ENCODE measurements at regions not wholly inside any gene's neighbourhood (a gene's known extent, or its start where the extent isn't known, plus 50 kb on each side); places are given as distances from the start of the nearest gene placed in this dataset. TPM values are rescaled to one million over a fixed set of nuclear protein-coding genes. Genes with fewer than 3 reads are reported as not detected.
"Not testable (repeated sequence)": the region's sequence is repeated elsewhere in the genome, so short reads cannot be mapped to it uniquely, and the experiment has no call there.

DNA sequence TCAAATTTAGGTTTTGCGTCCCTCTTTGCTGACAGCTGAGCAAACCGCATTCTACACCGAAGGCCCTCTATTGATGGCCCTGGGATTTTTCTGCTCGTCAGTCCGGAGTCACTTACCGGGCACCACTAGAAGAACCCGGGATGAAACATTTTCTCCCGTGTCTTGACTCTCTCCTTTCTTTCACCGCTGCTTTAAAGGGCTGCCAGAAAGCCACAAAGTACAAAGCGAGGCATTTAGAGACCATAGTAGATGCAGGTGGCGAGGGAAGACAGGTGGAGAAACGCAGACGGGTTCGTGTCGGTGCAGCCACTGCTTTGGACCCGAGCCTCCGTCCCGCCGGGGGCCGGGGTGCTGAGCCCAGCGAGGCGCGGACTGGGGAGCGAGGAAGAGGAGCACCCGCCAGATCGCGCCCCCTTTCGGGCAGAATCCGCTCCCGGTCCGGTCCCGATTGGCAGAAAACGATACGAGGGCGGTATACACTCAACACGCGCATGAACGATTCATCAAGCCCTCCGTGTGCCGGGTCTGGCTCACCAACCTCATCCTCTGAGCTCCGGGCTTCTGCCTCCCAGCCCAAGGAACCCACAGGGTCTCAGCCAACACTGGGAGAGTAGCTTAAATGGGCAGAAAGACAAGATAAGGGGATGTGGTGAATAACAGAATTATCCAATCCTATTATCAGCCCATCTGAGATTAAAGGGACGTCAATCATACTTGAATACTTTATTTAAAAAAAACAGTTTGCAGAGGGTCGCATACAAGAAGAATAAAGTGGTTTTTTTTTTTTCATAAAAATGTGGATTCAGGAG is 84.9 kb downstream of the TRIM27 start:
- peak; percentile 75 for DNase-seq (ENCODE audit: low read depth)
- H3K4me3 ChIP-seq (ENCODE audit: low read depth, low read length): peak overlapping the region; percentile 81
- TF ChIP-seq, protein P1, sequence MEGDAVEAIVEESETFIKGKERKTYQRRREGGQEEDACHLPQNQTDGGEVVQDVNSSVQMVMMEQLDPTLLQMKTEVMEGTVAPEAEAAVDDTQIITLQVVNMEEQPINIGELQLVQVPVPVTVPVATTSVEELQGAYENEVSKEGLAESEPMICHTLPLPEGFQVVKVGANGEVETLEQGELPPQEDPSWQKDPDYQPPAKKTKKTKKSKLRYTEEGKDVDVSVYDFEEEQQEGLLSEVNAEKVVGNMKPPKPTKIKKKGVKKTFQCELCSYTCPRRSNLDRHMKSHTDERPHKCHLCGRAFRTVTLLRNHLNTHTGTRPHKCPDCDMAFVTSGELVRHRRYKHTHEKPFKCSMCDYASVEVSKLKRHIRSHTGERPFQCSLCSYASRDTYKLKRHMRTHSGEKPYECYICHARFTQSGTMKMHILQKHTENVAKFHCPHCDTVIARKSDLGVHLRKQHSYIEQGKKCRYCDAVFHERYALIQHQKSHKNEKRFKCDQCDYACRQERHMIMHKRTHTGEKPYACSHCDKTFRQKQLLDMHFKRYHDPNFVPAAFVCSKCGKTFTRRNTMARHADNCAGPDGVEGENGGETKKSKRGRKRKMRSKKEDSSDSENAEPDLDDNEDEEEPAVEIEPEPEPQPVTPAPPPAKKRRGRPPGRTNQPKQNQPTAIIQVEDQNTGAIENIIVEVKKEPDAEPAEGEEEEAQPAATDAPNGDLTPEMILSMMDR (IDR thresholded peaks at IDR 0.05; ENCODE audit: insufficient read depth, low read length): peak; percentile 67

DNA sequence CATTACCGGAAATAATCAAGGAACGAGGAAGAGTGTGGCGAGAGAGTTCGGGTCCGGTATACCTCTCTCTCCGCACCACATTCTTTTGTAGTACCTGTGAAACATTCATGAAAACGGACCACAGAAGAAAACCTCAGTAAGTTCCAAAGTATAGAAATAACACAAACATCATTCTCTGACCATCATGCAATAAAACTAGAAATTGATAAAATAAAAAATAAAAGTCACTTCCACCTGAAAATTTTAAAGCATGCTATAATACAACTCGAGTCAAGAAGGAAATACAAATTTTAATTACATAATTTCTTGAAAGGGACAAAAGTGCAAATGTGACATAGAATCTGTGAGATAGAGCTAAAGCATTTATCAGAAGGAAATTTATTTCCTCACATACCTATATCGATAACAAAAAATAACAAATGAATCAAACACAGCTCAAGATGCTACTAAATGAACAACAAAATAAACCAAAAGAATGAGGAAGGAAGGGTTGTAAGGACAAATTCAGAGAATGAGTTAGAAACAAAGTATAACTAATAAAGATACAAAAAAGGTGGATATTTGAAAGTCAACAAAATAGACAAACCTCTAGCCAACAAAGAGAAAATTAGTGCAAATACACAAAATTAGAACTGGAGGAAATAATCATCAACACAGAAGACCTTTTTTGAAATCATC is 84.2 kb downstream of the TRIM27 start:
- TF ChIP-seq, protein P1 (IDR thresholded peaks at IDR 0.05; ENCODE audit: insufficient read depth, low read length): no peak
- no peak for DNase-seq (ENCODE audit: low read depth)
- peak overlapping the region; percentile 81 for H3K4me3 ChIP-seq (ENCODE audit: low read depth, low read length)

GRCh38 chr6:28841290-28841689 is 82.5 kb downstream of the TRIM27 start:
- no peak for DNase-seq (ENCODE audit: low read depth)
- TF ChIP-seq, protein P1 (IDR thresholded peaks at IDR 0.05; ENCODE audit: insufficient read depth, low read length): no peak
- H3K4me3 ChIP-seq (ENCODE audit: low read depth, low read length): no peak overlapping the region

DNA sequence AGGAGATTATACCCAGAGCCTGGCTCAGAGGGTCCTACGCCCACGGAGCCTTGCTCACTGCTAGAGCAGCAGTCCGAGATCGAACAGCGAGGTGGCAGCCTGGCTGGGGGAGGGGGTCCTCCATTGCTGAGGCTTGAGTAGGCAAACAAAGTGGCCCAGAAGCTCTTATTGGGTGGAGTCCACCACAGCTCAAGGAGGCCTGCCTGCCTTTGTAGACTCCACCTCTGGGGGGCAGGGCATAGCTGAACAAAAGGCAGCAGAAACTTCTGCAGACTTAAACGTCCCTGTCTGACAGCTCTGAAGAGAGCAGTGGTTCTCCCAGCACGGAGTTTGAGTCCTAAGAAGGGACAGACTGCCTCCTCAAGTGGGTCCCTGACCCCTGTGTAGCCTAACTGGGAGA is 75.0 kb downstream of the TRIM27 start:
- not testable (repeated sequence) for H3K4me3 ChIP-seq (ENCODE audit: low read depth, low read length); DNase-seq (ENCODE audit: low read depth)

Small RNA genes lying in the stretch of these regions (small RNA-seq; reads per million reads assigned to genes)
- not detected for gene AL121932.1
